OCI-LY1 (cell line): ENCODE measurements at regions not wholly inside any gene's neighbourhood (a gene's known extent, or its start where the extent isn't known, plus 50 kb on each side); places are given as distances from the start of the nearest gene placed in this dataset.

ENCODE experiments used
- H2AFZ ChIP-seq: fragments of 200-600 bp; sonication (generic), shearing (Covaris generic); 2 replicates; pipeline ENCODE4 v1.6.0; 2014; ENCODE audit warnings: antibody characterized with exemption, mild to moderate bottlenecking, low read length
- H3F3A ChIP-seq: fragments of 200-600 bp; sonication (generic), shearing (Covaris generic); 2 replicates; pipeline ENCODE4 v1.6.0; 2014; ENCODE audit warnings: mild to moderate bottlenecking, antibody characterized with exemption, low read length, moderate library complexity; ENCODE audit not compliant: insufficient read depth
- H3K27ac ChIP-seq: fragments of 200-600 bp; sonication (generic); 2 replicates; pipeline ENCODE4 v1.5.1; 2014; ENCODE audit warnings: low read length, mixed run types, mild to moderate bottlenecking, low read depth; ENCODE audit not compliant: poor library complexity, severe bottlenecking
- H3K27me3 ChIP-seq: fragments of 200-600 bp; sonication (generic); 2 replicates; pipeline ENCODE4 v1.6.0; 2014; ENCODE audit warnings: antibody characterized with exemption, mild to moderate bottlenecking, low read length, moderate library complexity; ENCODE audit not compliant: insufficient read depth
- H3K36me3 ChIP-seq: fragments of 200-600 bp; sonication (generic); 2 replicates; pipeline ENCODE4 v1.6.1; 2014; ENCODE audit warnings: mild to moderate bottlenecking, antibody characterized with exemption, low read length, moderate library complexity, mixed read lengths; ENCODE audit not compliant: insufficient read depth
- H3K4me1 ChIP-seq: fragments of 200-600 bp; sonication (generic); 2 replicates; pipeline ENCODE4 v1.5.1; 2014; ENCODE audit warnings: mild to moderate bottlenecking, low read length, moderate library complexity; ENCODE audit not compliant: insufficient read depth, severe bottlenecking
- H3K4me2 ChIP-seq: fragments of 200-600 bp; sonication (generic), shearing (Covaris generic); 2 replicates; pipeline ENCODE4 v1.6.1; 2014; ENCODE audit warnings: low read length
- H3K4me3 ChIP-seq: fragments of 200-600 bp; sonication (generic); 2 replicates; pipeline ENCODE4 v1.5.1; 2014; ENCODE audit warnings: low read length, low read depth, mild to moderate bottlenecking, mixed read lengths; ENCODE audit not compliant: poor library complexity, severe bottlenecking
- H3K79me2 ChIP-seq: fragments of 200-600 bp; shearing (Covaris generic); 2 replicates; pipeline ENCODE4 v1.6.1; 2016; ENCODE audit warnings: mixed run types, low read length, mixed read lengths; ENCODE audit not compliant: insufficient read depth
- H3K9ac ChIP-seq: fragments of 200-600 bp; sonication (generic), shearing (Covaris generic); 2 replicates; pipeline ENCODE4 v1.6.1; 2014; ENCODE audit warnings: mild to moderate bottlenecking, low read length, mixed read lengths
- H3K9me2 ChIP-seq: fragments of 200-600 bp; sonication (generic), shearing (Covaris generic); 2 replicates; pipeline ENCODE4 v1.6.1; 2014; ENCODE audit warnings: low read depth, mild to moderate bottlenecking, low read length, mixed read lengths
- H3K9me3 ChIP-seq: fragments of 200-600 bp; shearing (Covaris generic); 2 replicates; pipeline ENCODE4 v1.6.1; 2014; ENCODE audit warnings: low read length, mixed read lengths
- H4K20me1 ChIP-seq: fragments of 200-600 bp; sonication (generic), shearing (Covaris generic); 2 replicates; pipeline ENCODE4 v1.6.0; 2016; ENCODE audit warnings: mild to moderate bottlenecking, low read length; ENCODE audit not compliant: insufficient read depth
- CTCF ChIP-seq: fragments of 200-600 bp; sonication (generic), shearing (Covaris generic); IDR thresholded peaks from 2 replicates; pipeline ENCODE4 v1.5.1; 2017; ENCODE audit warnings: mild to moderate bottlenecking, antibody characterized with exemption, low read length, moderate library complexity, mixed read lengths
- EZH2 ChIP-seq: fragments of 200-600 bp; sonication (generic), shearing (Covaris generic); IDR thresholded peaks from 2 replicates; pipeline ENCODE4 v1.8.0; 2017; ENCODE audit warnings: borderline replicate concordance, mixed run types, mild to moderate bottlenecking, antibody characterized with exemption, low read length, moderate library complexity, mixed read lengths

DNA sequence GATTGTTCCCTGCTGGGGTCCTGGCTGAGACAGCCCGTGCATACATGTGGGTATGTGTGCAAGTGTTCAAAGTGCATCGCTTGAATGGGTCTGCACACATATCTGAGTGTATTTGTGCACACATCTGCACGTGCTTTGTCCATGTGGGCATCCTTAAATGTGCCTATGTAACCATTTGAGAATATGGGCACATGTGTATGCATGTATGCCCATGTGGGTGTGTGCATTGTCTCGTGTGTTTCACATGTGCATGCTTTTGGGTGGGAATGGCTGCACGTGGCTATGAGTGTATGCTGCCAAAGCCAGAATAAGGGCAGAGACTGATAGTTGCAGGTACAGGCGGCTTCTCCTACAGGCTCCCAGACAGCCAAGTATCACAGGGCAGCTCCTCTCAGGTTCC lies 107.3 kb downstream of the LHX2 start:
- H3K4me3 ChIP-seq: no peak overlapping the region
- no peak overlapping the region for H3K9ac ChIP-seq
- H3K27me3 ChIP-seq: no peaks in the 10 kb centered on the region
- TF ChIP-seq CTCF: no peak
- TF ChIP-seq EZH2: no peak
- H3K9me3 ChIP-seq: 0 out of 2 replicates have a peak, but pooled peaks cover 4% of the 10 kb centered on the region
- no peak overlapping the region for H2AFZ ChIP-seq
- no peak overlapping the region for H3K27ac ChIP-seq
- no peaks in the 10 kb centered on the region for H3K36me3 ChIP-seq
- no peaks in the 10 kb centered on the region for H3K79me2 ChIP-seq
- no peaks in the 10 kb centered on the region for H3F3A ChIP-seq
- H3K4me2 ChIP-seq: no peak overlapping the region
- no peaks in the 10 kb centered on the region for H4K20me1 ChIP-seq
- no peaks in the 10 kb centered on the region for H3K9me2 ChIP-seq
- H3K4me1 ChIP-seq: no peaks in the 10 kb centered on the region

DNA sequence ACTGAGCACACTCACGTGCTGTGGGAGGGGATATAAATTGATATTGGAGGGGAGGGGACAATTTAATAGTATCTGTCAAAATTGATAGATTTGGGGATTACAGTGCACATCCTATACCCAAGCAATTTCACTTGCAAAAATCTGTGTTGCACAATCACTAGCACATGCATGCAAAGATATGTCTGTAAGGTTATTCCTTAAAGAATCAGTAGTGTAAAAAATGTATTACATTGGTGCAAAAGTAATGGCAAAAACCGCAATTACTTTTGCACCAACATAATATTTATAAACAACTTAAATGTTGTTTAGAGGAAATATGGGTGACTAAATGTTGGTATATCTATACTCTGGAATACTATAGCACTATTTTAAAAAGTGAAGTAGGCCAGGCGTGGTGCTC lies 108.7 kb downstream of the LHX2 start:
- Histone ChIP-seq H2AFZ (no peak overlapping the region), H4K20me1 (no peaks in the 10 kb centered on the region), H3K4me2 (no peak overlapping the region), H3K27ac (no peak overlapping the region), H3K36me3 (no peaks in the 10 kb centered on the region), H3K9ac (no peak overlapping the region), H3F3A (no peaks in the 10 kb centered on the region), H3K4me1 (no peaks in the 10 kb centered on the region), H3K79me2 (no peaks in the 10 kb centered on the region), H3K9me3 (0 out of 2 replicates have a peak, but pooled peaks cover 4% of the 10 kb centered on the region), H3K9me2 (no peaks in the 10 kb centered on the region), H3K27me3 (no peaks in the 10 kb centered on the region), H3K4me3 (no peak overlapping the region)
- TF ChIP-seq EZH2 (no peak), CTCF (no peak)

DNA sequence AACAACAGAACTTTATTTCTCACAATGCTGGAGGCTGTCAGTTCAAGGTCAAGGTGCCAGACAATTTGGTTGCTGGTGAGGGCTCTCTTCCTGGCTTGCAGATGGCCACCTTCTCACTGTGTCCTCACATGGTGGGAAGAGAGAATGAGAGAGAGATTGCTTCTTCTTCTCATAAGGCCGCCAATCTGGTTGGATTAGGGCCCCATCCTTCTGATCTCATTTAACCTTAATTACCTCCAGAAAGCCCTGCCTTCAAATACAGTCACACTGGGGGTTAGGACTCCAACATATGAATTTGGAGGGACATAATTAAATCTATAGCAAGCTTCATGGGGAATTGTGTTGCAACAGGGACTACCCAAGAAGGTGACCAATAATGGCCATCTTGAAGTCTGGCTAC lies 110.2 kb downstream of the LHX2 start:
- H2AFZ ChIP-seq: no peak overlapping the region
- 0 out of 2 replicates have a peak, but pooled peaks cover 3% of the 10 kb centered on the region for H3K9me3 ChIP-seq
- no peak overlapping the region for H3K4me3 ChIP-seq
- no peak for TF ChIP-seq CTCF
- no peak for TF ChIP-seq EZH2
- H3K9me2 ChIP-seq: no peaks in the 10 kb centered on the region
- H3K79me2 ChIP-seq: no peaks in the 10 kb centered on the region
- H3K27me3 ChIP-seq: no peaks in the 10 kb centered on the region
- no peaks in the 10 kb centered on the region for H3K4me1 ChIP-seq
- H3K36me3 ChIP-seq: no peaks in the 10 kb centered on the region
- no peak overlapping the region for H3K9ac ChIP-seq
- H3K4me2 ChIP-seq: no peak overlapping the region
- H3K27ac ChIP-seq: no peak overlapping the region
- no peaks in the 10 kb centered on the region for H3F3A ChIP-seq
- no peaks in the 10 kb centered on the region for H4K20me1 ChIP-seq
